ENCODE measurements at regions not wholly inside any gene's neighbourhood (a gene's known extent, or its start where the extent isn't known, plus 50 kb on each side); places are given as distances from the start of the nearest gene placed in this dataset.

- DNase-seq (ENCODE audit: low spot score) = no peak
These were observed 89.0 kb upstream of the PIK3CG start for GRCh38 chr7:106775975-106776607.

GRCh38 chr7:106776618-106777347 lies 88.3 kb upstream of the PIK3CG start:
- no peak for DNase-seq (ENCODE audit: low spot score)

DNA sequence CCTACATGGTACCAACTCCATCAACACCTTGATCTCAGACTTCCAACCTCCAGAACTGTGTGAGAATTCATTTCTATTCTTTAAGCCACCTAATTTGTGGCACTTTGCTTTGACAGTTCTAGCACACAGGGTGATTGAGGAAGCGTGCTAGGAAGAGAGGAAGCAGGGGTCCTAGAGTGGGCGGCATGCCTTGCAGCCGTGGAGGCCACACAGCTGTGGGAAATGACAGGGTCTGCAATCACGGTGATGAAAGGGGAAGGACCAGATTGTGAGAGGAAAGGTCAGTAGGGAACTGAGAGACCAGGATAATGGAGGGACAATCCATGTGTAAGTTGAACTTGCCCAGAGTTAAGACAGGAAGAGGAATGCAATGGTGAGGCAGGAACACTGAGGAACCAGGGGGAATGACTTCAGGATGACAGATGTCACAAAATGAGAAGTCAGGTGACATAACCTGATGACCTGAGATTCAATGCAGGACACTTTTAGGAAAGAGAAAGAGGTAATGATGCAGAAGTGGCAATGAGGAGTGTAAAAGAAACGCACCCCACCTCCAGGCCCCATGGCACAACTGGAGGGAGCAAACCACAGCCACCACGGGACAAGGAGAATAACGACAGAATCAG lies 87.3 kb upstream of the PIK3CG start:
- no peak for DNase-seq (ENCODE audit: low spot score)

DNA sequence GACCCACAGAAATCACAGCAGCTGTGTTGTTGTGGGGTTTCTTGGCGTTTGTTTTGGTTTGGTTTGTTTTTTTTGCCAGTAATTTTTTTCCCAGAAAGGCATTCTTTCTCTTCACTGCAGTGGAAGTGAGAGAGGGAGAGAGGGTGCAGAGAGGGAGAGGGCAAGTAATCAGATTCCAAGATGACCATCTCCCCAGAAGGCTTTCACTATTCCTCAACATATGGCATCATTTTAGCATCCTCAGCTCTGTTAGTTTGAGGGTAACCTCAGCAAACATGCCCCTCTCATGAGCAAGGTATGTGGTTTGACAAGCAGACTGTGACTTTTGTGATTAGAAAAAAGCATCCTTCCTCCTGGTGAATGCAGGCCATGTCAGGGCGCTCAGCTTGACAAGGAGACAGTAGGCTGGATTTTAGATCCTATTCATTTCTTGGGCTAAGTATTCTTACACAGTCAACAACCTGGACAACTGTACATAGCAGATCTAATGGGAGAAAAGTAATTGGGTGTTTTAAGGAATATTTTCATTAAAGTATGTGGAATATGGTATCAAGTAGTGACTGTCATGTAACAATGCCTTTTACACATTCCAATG lies 86.3 kb upstream of the PIK3CG start:
- no peak for DNase-seq (ENCODE audit: low spot score)

DNA sequence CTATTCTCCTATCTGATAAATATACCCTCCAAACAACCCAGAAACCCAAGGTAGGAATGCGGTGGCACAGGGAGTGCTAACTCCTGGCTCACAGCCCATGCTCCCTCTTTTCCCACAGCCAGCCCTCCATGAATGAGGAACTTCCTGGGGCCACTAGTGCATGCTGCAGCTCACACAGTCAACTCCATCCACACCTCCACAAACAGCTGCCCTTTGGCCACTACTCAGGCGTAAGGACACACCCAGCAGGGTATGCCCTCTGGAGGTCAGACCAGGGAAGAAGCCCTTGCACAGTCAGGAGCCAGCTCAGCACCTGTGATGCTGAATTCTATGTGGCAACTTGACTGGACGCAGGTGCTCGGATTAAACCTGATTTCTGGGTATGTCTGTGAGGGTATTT lies 85.2 kb upstream of the PIK3CG start:
- DNase-seq (ENCODE audit: low spot score) = peak; percentile 52

DNA sequence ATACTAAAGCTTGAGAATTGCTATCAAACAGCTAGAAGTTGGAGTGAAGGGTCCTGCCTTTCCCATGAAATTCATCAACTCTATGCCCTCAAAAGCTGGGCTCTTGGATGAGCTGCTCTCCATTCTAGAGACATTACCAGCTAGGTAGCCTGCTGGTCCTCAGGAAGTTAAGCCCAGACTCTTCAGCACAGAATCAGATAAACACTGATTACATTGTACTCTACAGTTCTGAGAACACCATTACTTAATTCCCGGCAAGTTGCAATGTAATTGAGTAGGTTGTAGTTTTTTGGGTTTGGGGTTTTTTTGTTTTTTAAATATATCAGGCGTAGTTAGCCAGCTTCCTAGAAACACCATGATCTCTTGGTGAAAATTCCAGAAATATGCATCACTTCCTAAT lies 84.1 kb upstream of the PIK3CG start:
- no peak for DNase-seq (ENCODE audit: low spot score)

DNA sequence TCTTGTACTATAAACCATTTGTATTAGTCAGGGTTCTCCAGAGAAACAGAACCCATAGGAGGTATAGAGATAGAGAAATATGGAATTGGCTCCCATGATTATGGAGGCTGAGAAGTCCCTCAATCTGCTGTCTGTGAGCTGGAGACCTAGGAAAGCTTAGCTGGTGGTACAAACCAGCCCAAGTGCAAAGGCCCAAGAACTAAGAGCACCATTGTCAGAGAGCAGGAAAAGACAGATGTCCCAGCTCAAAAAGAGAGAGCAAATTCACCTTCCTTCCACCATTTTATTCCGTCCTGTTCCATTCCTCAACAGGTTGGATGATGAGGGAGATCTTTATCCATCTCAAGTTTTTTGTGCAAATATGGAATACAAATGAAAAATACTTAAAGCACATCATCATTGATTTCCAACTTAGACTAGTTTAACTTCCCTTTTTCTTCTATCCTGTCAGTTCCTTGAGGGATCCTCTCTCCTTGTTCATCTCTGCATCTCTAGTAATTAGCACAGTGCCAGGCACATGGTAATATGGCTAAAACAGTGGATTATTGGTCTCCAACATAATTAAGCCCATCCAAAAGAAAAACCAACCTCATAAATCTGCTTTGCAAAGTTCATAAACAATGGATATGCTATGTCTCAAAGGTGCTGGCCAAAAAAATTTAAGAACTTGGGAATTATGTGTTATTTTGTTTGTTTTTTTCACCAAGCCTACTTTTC lies 83.1 kb upstream of the PIK3CG start:
- DNase-seq (ENCODE audit: low spot score) = no peak

GRCh38 chr7:106783286-106783685 lies 81.8 kb upstream of the PIK3CG start:
- DNase-seq (ENCODE audit: low spot score) = no peak

DNA sequence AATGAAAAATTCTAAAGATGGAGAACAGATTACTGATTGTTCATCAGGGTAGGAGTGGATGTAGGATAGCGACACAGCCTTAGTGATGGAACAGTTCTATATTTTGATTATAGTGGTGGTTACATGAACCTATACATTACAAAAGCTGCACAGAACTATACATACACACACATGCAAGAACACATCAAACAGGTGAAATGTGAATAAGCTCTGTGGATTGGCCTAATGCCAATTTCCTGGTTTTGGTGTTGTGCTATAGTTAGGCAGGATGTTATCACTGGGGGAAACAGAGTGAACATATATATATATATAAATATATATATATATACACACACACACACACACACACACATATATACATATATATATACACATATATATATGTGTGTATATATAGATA lies 76.4 kb upstream of the PIK3CG start:
- DNase-seq (ENCODE audit: low spot score) = peak; percentile 30

- no peak for DNase-seq (ENCODE audit: low spot score)
These were observed 73.6 kb upstream of the PIK3CG start for GRCh38 chr7:106791526-106791925.

GRCh38 chr7:106792233-106792926 lies 72.7 kb upstream of the PIK3CG start:
- no peak for DNase-seq (ENCODE audit: low spot score)

GRCh38 chr7:106793015-106793975 lies 71.8 kb upstream of the PIK3CG start:
- DNase-seq (ENCODE audit: low spot score) = peak; percentile 65

- DNase-seq (ENCODE audit: low spot score) = no peak
These were observed 70.6 kb upstream of the PIK3CG start for GRCh38 chr7:106794276-106795083.

GRCh38 chr7:106795084-106795876 lies 69.8 kb upstream of the PIK3CG start:
- no peak for DNase-seq (ENCODE audit: low spot score)

DNA sequence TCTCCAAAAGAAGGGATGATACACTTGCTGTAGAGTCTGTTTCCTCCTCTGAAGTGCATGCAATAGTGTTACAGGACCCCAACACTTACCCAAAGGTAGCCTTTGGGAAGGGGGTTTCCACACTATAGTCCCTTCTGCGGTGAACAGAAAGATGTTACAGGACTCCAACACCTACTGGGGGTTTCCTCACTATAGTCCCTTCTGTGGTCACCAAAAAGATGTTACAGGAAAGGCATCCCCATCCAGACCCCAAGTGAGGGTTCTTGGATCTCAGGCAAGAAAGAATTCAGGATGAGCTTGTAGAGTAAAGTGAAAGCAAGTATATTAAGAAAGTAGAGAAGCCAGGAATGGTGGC lies 69.2 kb upstream of the PIK3CG start:
- no peak for DNase-seq (ENCODE audit: low spot score)

DNA sequence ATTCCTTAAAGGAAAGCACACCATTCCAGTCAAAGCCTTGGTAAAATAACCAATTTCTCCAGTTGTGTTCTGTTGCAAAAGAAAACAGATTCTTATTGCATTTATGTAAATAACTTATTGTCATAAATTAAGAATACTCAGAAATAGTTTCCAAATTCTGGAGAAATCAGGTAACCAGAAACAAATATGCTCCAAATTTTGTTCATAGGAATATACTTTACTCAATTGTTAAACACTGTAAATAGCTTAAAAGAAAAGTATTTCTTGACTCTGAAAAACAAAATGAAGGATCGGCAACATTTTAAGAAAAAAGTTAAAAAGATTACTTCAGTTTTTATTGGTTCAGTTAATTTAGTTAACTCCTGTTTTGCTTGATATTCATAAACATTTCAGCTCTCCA lies 67.1 kb upstream of the PIK3CG start:
- DNase-seq (ENCODE audit: low spot score) = peak; percentile 11

DNA sequence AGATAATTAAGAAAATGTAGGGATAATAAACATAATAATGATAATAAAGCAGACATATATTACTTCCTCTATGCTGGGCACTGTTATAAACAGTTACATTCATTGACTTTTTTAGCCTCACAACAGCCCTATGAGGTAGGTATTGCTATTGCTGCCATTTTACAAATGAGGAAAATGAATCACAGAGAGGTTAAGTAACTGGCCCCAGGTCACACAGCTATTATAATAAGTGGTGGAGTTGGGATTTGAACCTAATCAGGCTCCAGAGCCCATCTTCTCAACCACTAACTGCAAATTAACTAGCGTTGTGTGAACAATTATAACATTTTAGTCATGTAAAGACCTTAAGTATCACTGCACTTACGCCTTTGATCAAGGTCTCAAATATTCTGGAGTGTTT lies 62.5 kb upstream of the PIK3CG start:
- DNase-seq (ENCODE audit: low spot score) = no peak

GRCh38 chr7:106806556-106806955 lies 58.5 kb upstream of the PIK3CG start:
- DNase-seq (ENCODE audit: low spot score) = no peak

GRCh38 chr7:106807474-106807873 lies 57.6 kb upstream of the PIK3CG start:
- no peak for DNase-seq (ENCODE audit: low spot score)

Measured in NAMALWA (cell line).